Liver (tissue), 8 donors: ENCODE measurements at regions not wholly inside any gene's neighbourhood (a gene's known extent, or its start where the extent isn't known, plus 50 kb on each side); places are given as distances from the start of the nearest gene placed in this dataset.

Source experiments
- DNase-seq: peaks from one replicate; pipeline ENCODE4 v3.0.0-alpha.2; 2017; ENCODE audit warnings: low spot score
- H3K27ac ChIP-seq, 2 donors: one replicate each; pipeline ENCODE4 v1.7.0; 2013; ENCODE audit warnings: inconsistent platforms in 2 of 2, low read length in 2 of 2, control low read depth in 1 of 2, low read depth in 1 of 2, mild to moderate bottlenecking in 1 of 2
- H3K27me3 ChIP-seq, 4 donors: one replicate each; pipeline versions ENCODE4 v1.6.1 to v1.7.0; 2013; ENCODE audit warnings: low read length in 3 of 4, inconsistent platforms in 1 of 4, mild to moderate bottlenecking in 1 of 4, moderate library complexity in 1 of 4; ENCODE audit not compliant: control insufficient read depth in 4 of 4, insufficient read depth in 4 of 4
- H3K36me3 ChIP-seq, 4 donors: one replicate each; pipeline versions ENCODE4 v1.6.1 to v1.7.0; 2013; ENCODE audit warnings: low read length in 3 of 4, mild to moderate bottlenecking in 3 of 4, low read depth in 1 of 4, moderate library complexity in 1 of 4; ENCODE audit not compliant: control insufficient read depth in 4 of 4, insufficient read depth in 3 of 4
- H3K4me1 ChIP-seq, 4 donors: one replicate each; pipeline versions ENCODE4 v1.6.1 to v1.7.0; 2013; ENCODE audit warnings: low read length in 3 of 4, mild to moderate bottlenecking in 3 of 4, moderate library complexity in 1 of 4; ENCODE audit not compliant: control insufficient read depth in 4 of 4, insufficient read depth in 4 of 4
- H3K4me3 ChIP-seq, 3 donors: one replicate each; pipeline versions ENCODE4 v1.6.1 to v1.7.0; 2013; ENCODE audit warnings: low read length in 3 of 3, control low read depth in 1 of 3, low read depth in 1 of 3, mild to moderate bottlenecking in 1 of 3
- H3K9ac ChIP-seq, 2 donors: one replicate each; pipeline ENCODE4 v1.7.0; 2013; ENCODE audit warnings: low read length in 2 of 2, mild to moderate bottlenecking in 2 of 2, moderate library complexity in 2 of 2, control low read depth in 1 of 2, low read depth in 1 of 2
- H3K9me3 ChIP-seq, 4 donors: one replicate each; pipeline versions ENCODE4 v1.6.1 to v1.7.0; 2013; ENCODE audit warnings: low read length in 3 of 4; ENCODE audit not compliant: control insufficient read depth in 4 of 4
- CTCF ChIP-seq: fragments of 150-350 bp; IDR thresholded peaks from 2 replicates; pipeline ENCODE4 v1.5.1; 2017; ENCODE audit warnings: improper control_type of control experiment, low read depth, low read length; ENCODE audit not compliant: missing input control
- EGR1 ChIP-seq, 2 donors: IDR thresholded peaks; 2 replicates each; pipeline ENCODE4 v1.6.1; 2016 to 2018; ENCODE audit warnings: antibody characterized with exemption in 2 of 2, low read depth in 2 of 2
- FOXA1 ChIP-seq: IDR thresholded peaks from 2 replicates; pipeline ENCODE4 v1.6.1; 2016; ENCODE audit warnings: antibody characterized with exemption
- FOXA2 ChIP-seq: IDR thresholded peaks from 2 replicates; pipeline ENCODE4 v1.6.1; 2016; ENCODE audit warnings: antibody characterized with exemption
- GABPA ChIP-seq, 2 donors: IDR thresholded peaks in 1 of 2; conservative IDR thresholded peaks in 1 of 2; 2 replicates each; pipeline ENCODE4 v1.6.1; 2016; ENCODE audit warnings: antibody characterized with exemption in 2 of 2, mild to moderate bottlenecking in 1 of 2, moderate library complexity in 1 of 2
- HNF4A ChIP-seq, 2 donors: conservative IDR thresholded peaks; 2 replicates each; pipeline ENCODE4 v1.6.1; 2016; ENCODE audit warnings: antibody characterized with exemption in 2 of 2, mild to moderate bottlenecking in 2 of 2
- HNF4G ChIP-seq: IDR thresholded peaks from 2 replicates; pipeline ENCODE4 v1.6.1; 2016; ENCODE audit warnings: antibody characterized with exemption
- JUND ChIP-seq, 2 donors: IDR thresholded peaks; 2 replicates each; pipeline ENCODE4 v1.6.1; 2016; ENCODE audit warnings: antibody characterized with exemption in 2 of 2
- MAX ChIP-seq: IDR thresholded peaks from 2 replicates; pipeline ENCODE4 v1.6.1; 2016; ENCODE audit warnings: antibody characterized with exemption
- NR2F2 ChIP-seq: IDR thresholded peaks from 2 replicates; pipeline ENCODE4 v1.6.1; 2016; ENCODE audit warnings: antibody characterized with exemption
- RAD21 ChIP-seq, 2 donors: IDR thresholded peaks; 2 replicates each; pipeline ENCODE4 v1.6.1; 2016; ENCODE audit warnings: antibody characterized with exemption in 2 of 2, mild to moderate bottlenecking in 2 of 2
- REST ChIP-seq: IDR thresholded peaks from 2 replicates; pipeline ENCODE4 v1.6.1; 2016; ENCODE audit warnings: antibody characterized with exemption, mild to moderate bottlenecking
- RXRA ChIP-seq, 2 donors: IDR thresholded peaks; 2 replicates each; pipeline ENCODE4 v1.6.1; 2017 to 2018; ENCODE audit warnings: antibody characterized with exemption in 2 of 2, mild to moderate bottlenecking in 1 of 2
- SP1 ChIP-seq: IDR thresholded peaks from 2 replicates; pipeline ENCODE4 v1.6.1; 2018; ENCODE audit warnings: antibody characterized with exemption, mild to moderate bottlenecking
- TAF1 ChIP-seq: conservative IDR thresholded peaks from 2 replicates; pipeline ENCODE4 v1.6.1; 2016; ENCODE audit warnings: antibody characterized with exemption, mild to moderate bottlenecking
- YY1 ChIP-seq: IDR thresholded peaks from 2 replicates; pipeline ENCODE4 v1.6.1; 2016; ENCODE audit warnings: antibody characterized with exemption, mild to moderate bottlenecking
- WGBS: extraction: QIAGEN DNeasy Blood & Tissue Kit; methylation state at CpG from one replicate; pipeline ENCODE4 v1.1.7; 2013; 5-methylcytosine and 5-hydroxymethylcytosine counted together
- TF ChIP-seq, protein P1 (sequence below): IDR thresholded peaks from 2 replicates; pipeline ENCODE4 v1.6.1; 2016; ENCODE audit warnings: antibody characterized with exemption
- TF ChIP-seq, protein P2 (sequence below): IDR thresholded peaks from 2 replicates; pipeline ENCODE4 v1.6.1; 2016; ENCODE audit warnings: antibody characterized with exemption
- donor health status: healthy.
- donor health status: healthy.
- donor health status: healthy.
- donor health status: healthy.
- donor health status: healthy.

- peaks cover 0 to 4% (median 0%) of the 10 kb centered on the region in 4 donors for H3K4me1 ChIP-seq
- H3K36me3 ChIP-seq: no peaks in the 10 kb centered on the region
- WGBS: 87% methylated on average over 5 of the region's 5 CpGs
- TF ChIP-seq YY1: no peak
- TF ChIP-seq FOXA1: no peak
- TF ChIP-seq FOXA2: no peak
- TF ChIP-seq RAD21 (IDR thresholded peaks at IDR 0.05): no peak
- H3K27me3 ChIP-seq: no peaks in the 10 kb centered on the region
- H3K9me3 ChIP-seq: no peaks in the 10 kb centered on the region
- DNase-seq: no peak
- H3K4me3 ChIP-seq: no peak overlapping the region
- H3K9ac ChIP-seq: no peak overlapping the region
- H3K27ac ChIP-seq: no peak overlapping the region
Observed at GRCh38 chr18:64210401-64210949, 61.6 kb upstream of the LINC00305 start.

- Histone ChIP-seq H3K9ac (no peak overlapping the region), H3K27me3 (no peaks in the 10 kb centered on the region), H3K36me3 (no peaks in the 10 kb centered on the region), H3K27ac (no peak overlapping the region), H3K4me3 (no peak overlapping the region), H3K9me3 (no peaks in the 10 kb centered on the region), H3K4me1 (peaks cover 0 to 4% (median 0%) of the 10 kb centered on the region in 4 donors)
- no peak for TF ChIP-seq RXRA (IDR thresholded peaks at IDR 0.05)
- no peak for TF ChIP-seq TAF1
- no peak for TF ChIP-seq FOXA1
- TF ChIP-seq, protein P1, sequence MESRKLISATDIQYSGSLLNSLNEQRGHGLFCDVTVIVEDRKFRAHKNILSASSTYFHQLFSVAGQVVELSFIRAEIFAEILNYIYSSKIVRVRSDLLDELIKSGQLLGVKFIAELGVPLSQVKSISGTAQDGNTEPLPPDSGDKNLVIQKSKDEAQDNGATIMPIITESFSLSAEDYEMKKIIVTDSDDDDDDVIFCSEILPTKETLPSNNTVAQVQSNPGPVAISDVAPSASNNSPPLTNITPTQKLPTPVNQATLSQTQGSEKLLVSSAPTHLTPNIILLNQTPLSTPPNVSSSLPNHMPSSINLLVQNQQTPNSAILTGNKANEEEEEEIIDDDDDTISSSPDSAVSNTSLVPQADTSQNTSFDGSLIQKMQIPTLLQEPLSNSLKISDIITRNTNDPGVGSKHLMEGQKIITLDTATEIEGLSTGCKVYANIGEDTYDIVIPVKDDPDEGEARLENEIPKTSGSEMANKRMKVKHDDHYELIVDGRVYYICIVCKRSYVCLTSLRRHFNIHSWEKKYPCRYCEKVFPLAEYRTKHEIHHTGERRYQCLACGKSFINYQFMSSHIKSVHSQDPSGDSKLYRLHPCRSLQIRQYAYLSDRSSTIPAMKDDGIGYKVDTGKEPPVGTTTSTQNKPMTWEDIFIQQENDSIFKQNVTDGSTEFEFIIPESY: no peak
- TF ChIP-seq SP1: no peak
- no peak for TF ChIP-seq HNF4A (conservative IDR thresholded peaks at IDR 0.05)
- TF ChIP-seq FOXA2: no peak
- no peak for TF ChIP-seq REST
- TF ChIP-seq EGR1 (IDR thresholded peaks at IDR 0.05; ENCODE audit: low read depth in 2 of 2): no peak
- TF ChIP-seq, protein P2, sequence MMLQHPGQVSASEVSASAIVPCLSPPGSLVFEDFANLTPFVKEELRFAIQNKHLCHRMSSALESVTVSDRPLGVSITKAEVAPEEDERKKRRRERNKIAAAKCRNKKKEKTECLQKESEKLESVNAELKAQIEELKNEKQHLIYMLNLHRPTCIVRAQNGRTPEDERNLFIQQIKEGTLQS: no peak
- no peak for TF ChIP-seq YY1
- TF ChIP-seq JUND (IDR thresholded peaks at IDR 0.05): no peak
- no peak for TF ChIP-seq GABPA (IDR thresholded peaks at IDR 0.05 in 1 of 2, conservative IDR thresholded peaks at IDR 0.05 in 1 of 2)
- no peak for TF ChIP-seq HNF4G
- no peak for TF ChIP-seq RAD21 (IDR thresholded peaks at IDR 0.05)
- TF ChIP-seq NR2F2: no peak
- no peak for TF ChIP-seq MAX
- TF ChIP-seq CTCF: no peak
- no peak for DNase-seq
- WGBS: 87% methylated on average over 8 of the region's 8 CpGs
Observed at GRCh38 chr18:64208516-64208915, 59.6 kb upstream of the LINC00305 start.
